Transverse colon (tissue), 4 donors: ENCODE measurements at regions not wholly inside any gene's neighbourhood (a gene's known extent, or its start where the extent isn't known, plus 50 kb on each side); places are given as distances from the start of the nearest gene placed in this dataset.

Source experiments
- DNase-seq: peaks from one replicate; pipeline ENCODE4 v3.0.0-alpha.2; 2019
- H3K27ac ChIP-seq, 4 donors: fragments of 200-600 bp; sonication (generic); 2 replicates each; pipeline ENCODE4 v1.5.1; 2016 to 2018; ENCODE audit warnings: inconsistent platforms in 4 of 4
- H3K27me3 ChIP-seq: fragments of 200-600 bp; sonication (generic); 2 replicates; pipeline ENCODE4 v1.5.1; 2017; ENCODE audit warnings: inconsistent platforms
- H3K36me3 ChIP-seq, 4 donors: fragments of 200-600 bp; sonication (generic); 2 replicates each; pipeline ENCODE4 v1.5.1; 2017 to 2019; ENCODE audit warnings: inconsistent platforms in 4 of 4
- H3K4me1 ChIP-seq, 4 donors: fragments of 200-600 bp; sonication (generic); 2 replicates each; pipeline ENCODE4 v1.5.1; 2017 to 2020; ENCODE audit warnings: inconsistent platforms in 4 of 4
- H3K4me3 ChIP-seq, 4 donors: fragments of 200-600 bp; sonication (generic); 1 replicate in 1 of 4; 2 replicates in 3 of 4; pipeline versions ENCODE4 v1.5.1 to v1.6.1; 2017 to 2019; ENCODE audit warnings: inconsistent platforms in 4 of 4
- H3K9me3 ChIP-seq, 2 donors: fragments of 200-600 bp; sonication (generic); 2 replicates each; pipeline ENCODE4 v1.5.1; 2017 to 2019; ENCODE audit warnings: inconsistent platforms in 2 of 2
- EP300 ChIP-seq: sonication (generic); formaldehyde crosslinking; IDR thresholded peaks from one replicate; pipeline ENCODE4 v1.6.1; 2017; ENCODE audit warnings: antibody characterized with exemption, low read depth
- POLR2A ChIP-seq: fragments of 450-650 bp; IDR thresholded peaks from one replicate; pipeline ENCODE4 v1.6.1; 2016; ENCODE audit warnings: antibody characterized with exemption, mild to moderate bottlenecking, moderate library complexity
- POLR2AphosphoS5 ChIP-seq, 3 donors: sonication (generic); formaldehyde crosslinking; IDR thresholded peaks; one replicate each; pipeline ENCODE4 v1.6.1; 2016; ENCODE audit warnings: antibody characterized with exemption in 3 of 3
- WGBS, 2 donors: methylation state at CpG; one replicate each; pipeline ENCODE4 v1.1.5; 2018; ENCODE audit warnings: low coverage in 1 of 2; 5-methylcytosine and 5-hydroxymethylcytosine counted together
- in situ Hi-C, 4 donors: fragments of 200-750 bp; cut with MboI; loops; one replicate each; pipeline versions ENCODE4 v1.15.0 to v1.15.1; 2017; ENCODE audit warnings: low sequenced_read_pairs in 3 of 4, low pct_ligation_motif_present in 1 of 4, low pct_unique_long_range_greater_than_20kb in 1 of 4
- intact Hi-C: fragments of 100-400 bp; cut with DNase I; formaldehyde crosslinking; loops from one replicate; pipeline ENCODE4 v1.15.1; 2023; ENCODE audit warnings: low total_unique reads
- TF ChIP-seq, protein P1 (sequence below), 5 experiments: fragments of 200-600 bp in 3 of 5; fragments of 450-650 bp in 2 of 5; sonication (generic) in 3 of 5; IDR thresholded peaks; 1 replicate in 2 of 5; 2 replicates in 3 of 5; pipeline ENCODE4 v1.5.1; 2016 to 2017; ENCODE audit warnings: antibody characterized with exemption in 5 of 5, inconsistent platforms in 3 of 5, mild to moderate bottlenecking in 2 of 5, moderate library complexity in 1 of 5

DNA sequence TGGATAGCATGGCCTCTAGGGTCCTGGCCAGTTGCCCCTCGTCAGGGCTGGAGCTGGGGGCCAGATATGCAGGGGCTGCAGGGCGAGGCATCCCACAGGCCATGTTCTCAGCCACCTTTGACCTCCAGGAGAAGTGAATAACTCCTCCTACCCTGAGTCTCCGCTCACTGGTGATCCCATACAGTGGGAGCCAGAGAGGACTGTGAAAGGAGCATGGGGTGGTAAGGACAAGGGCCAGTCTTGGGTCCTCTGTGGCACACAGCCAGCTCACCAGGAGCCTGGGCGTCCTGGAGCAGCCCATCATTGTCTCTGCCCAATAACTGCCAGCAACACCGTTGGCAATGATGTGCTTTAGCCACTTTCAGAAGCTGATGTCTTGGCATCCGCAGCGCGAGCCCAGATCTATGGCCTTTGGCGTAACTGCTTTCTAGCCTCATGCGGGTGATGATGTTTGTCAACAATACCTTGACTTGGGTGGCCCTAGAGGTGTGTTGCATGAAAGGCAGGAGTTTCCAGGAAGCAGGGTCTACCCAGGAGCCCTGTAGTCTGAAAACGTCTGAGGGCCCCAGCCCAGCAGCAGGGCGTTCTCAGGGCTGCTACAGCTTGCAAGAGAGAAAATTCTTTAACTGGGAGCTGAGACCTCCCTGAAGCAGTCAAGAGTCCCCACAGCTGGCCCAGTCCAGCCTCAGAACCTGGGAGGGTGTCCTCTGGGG, 61.1 kb upstream of the IQSEC1 start:
- in situ Hi-C loops (no loop called here), intact Hi-C loops (no loop called here)
- TF ChIP-seq POLR2A (no peak), POLR2AphosphoS5 (IDR thresholded peaks at IDR 0.05) (no peak)
- Histone ChIP-seq H3K36me3 (no peaks in the 10 kb centered on the region), H3K27ac (no peak overlapping the region), H3K4me3 (no peak overlapping the region), H3K27me3 (peaks cover 4% of the 10 kb centered on the region), H3K4me1 (no peaks in the 10 kb centered on the region), H3K9me3 (no peaks in the 10 kb centered on the region)
- 88% methylated on average over 11 of the region's 12 CpGs; no CpG with 5 or more reads in 1 of the 2 donors for WGBS, 2 donors
- peak; percentile 2 for DNase-seq

DNA sequence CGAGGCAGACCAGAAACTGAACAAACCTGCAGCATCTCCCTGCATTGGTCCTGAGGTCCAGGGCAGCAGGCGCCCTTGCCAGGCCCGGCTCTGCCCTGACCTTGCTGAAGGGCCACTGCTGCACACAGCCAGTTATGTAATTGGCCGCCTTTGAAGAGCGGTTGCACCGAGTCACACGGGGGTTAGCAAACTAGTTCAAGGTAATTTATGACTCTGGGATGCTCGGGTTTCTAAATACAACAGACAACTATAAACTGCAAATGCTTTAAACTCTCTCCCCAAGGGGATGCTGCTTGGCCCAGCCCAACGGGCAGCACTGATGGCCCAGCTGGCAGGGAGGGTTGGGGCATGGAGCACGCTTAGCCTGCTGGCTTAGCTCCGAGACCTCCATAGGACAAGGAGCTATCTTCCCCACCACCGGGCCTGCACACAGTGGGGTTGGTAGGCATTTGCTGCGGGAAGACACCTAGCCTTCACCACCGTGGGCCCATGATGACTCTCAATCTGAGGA, 60.3 kb upstream of the IQSEC1 start:
- TF ChIP-seq, protein P1, sequence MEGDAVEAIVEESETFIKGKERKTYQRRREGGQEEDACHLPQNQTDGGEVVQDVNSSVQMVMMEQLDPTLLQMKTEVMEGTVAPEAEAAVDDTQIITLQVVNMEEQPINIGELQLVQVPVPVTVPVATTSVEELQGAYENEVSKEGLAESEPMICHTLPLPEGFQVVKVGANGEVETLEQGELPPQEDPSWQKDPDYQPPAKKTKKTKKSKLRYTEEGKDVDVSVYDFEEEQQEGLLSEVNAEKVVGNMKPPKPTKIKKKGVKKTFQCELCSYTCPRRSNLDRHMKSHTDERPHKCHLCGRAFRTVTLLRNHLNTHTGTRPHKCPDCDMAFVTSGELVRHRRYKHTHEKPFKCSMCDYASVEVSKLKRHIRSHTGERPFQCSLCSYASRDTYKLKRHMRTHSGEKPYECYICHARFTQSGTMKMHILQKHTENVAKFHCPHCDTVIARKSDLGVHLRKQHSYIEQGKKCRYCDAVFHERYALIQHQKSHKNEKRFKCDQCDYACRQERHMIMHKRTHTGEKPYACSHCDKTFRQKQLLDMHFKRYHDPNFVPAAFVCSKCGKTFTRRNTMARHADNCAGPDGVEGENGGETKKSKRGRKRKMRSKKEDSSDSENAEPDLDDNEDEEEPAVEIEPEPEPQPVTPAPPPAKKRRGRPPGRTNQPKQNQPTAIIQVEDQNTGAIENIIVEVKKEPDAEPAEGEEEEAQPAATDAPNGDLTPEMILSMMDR (IDR thresholded peaks at IDR 0.05) = no peak
- TF ChIP-seq POLR2A (no peak), POLR2AphosphoS5 (IDR thresholded peaks at IDR 0.05) (no peak), EP300 (no peak)
- H3K27ac ChIP-seq = no peak overlapping the region
- no peaks in the 10 kb centered on the region for H3K9me3 ChIP-seq
- no peaks in the 10 kb centered on the region for H3K4me1 ChIP-seq
- 77% methylated on average over 12 of the region's 14 CpGs; no CpG with 5 or more reads in 1 of the 2 donors for WGBS, 2 donors
- in situ Hi-C loops (no loop called here), intact Hi-C loops (no loop called here)
- no peaks in the 10 kb centered on the region for H3K36me3 ChIP-seq
- no peak overlapping the region for H3K4me3 ChIP-seq
- peak; percentile 0 for DNase-seq
- peaks cover 4% of the 10 kb centered on the region for H3K27me3 ChIP-seq

DNA sequence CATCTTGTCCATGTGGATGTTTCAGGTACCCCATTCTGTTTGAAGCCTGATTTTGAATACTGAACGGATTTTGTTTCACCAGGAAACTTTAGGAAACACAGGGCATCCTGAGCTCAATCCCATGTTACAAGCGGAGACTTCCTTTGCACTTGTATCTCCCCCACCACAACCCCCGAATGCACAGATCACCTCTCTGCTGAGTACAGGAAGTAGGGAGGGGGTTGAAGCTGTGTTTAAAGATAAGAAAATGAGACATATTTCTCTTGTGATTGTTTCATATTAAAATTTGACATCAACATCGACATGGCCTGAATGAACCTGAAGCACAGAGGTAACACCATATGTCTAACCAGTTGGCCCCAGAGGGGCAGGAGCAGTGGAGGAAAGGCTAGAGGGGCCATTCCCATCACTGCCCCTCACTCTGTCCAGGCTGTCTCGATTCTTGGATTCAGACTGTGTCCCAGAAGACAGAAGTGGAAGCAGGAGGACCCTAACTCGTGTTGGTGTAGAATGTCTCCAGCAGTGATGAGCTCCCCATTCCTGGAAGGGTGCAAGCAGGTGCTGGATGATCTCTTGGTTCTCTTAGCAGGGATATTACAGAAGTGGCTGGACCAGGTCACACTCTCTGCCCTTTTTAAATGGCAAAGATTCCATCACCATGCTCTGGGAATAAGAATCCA, 59.6 kb upstream of the IQSEC1 start:
- intact Hi-C loops = no loop called here
- no peak for TF ChIP-seq EP300
- TF ChIP-seq, protein P1 (IDR thresholded peaks at IDR 0.05) = no peak
- TF ChIP-seq POLR2A = no peak
- no peak for TF ChIP-seq POLR2AphosphoS5 (IDR thresholded peaks at IDR 0.05)
- no peaks in the 10 kb centered on the region for H3K4me1 ChIP-seq
- in situ Hi-C loops = no loop called here
- 57 to 83% methylated on average over 2 to 6 of the region's 6 CpGs for WGBS, 2 donors
- H3K36me3 ChIP-seq = no peaks in the 10 kb centered on the region
- no peak overlapping the region for H3K4me3 ChIP-seq
- H3K9me3 ChIP-seq = no peaks in the 10 kb centered on the region
- H3K27ac ChIP-seq = no peak overlapping the region
- DNase-seq = no peak
- H3K27me3 ChIP-seq = peaks cover 4% of the 10 kb centered on the region

- TF ChIP-seq POLR2AphosphoS5 (IDR thresholded peaks at IDR 0.05) (no peak), POLR2A (no peak), EP300 (no peak)
- TF ChIP-seq, protein P1 (IDR thresholded peaks at IDR 0.05) = no peak
These were observed 59.1 kb upstream of the IQSEC1 start for GRCh38 chr3:13132281-13132680.

More at GRCh38 chr3:13132281-13132680, 59.1 kb upstream of the IQSEC1 start:
- in situ Hi-C loops = no loop called here
- H3K9me3 ChIP-seq = no peaks in the 10 kb centered on the region
- WGBS, 2 donors = 43 to 67% methylated on average over 1 to 4 of the region's 4 CpGs
- peaks cover 4% of the 10 kb centered on the region for H3K27me3 ChIP-seq
- DNase-seq = peak; percentile 2
- H3K36me3 ChIP-seq = no peaks in the 10 kb centered on the region
- H3K4me1 ChIP-seq = no peaks in the 10 kb centered on the region
- no peak overlapping the region for H3K27ac ChIP-seq
- intact Hi-C loops = no loop called here
- no peak overlapping the region for H3K4me3 ChIP-seq
